HG02642 (cell line): ENCODE measurements at regions not wholly inside any gene's neighbourhood (a gene's known extent, or its start where the extent isn't known, plus 50 kb on each side); places are given as distances from the start of the nearest gene placed in this dataset.

Experiments
- ATAC-seq: cut with Tn5 transposase; IDR thresholded peaks from one replicate; pipeline ENCODE4 v1.9.1; 2021; ENCODE audit warnings: mild to moderate bottlenecking; ENCODE audit not compliant: unreplicated experiment, poor library complexity

- no peak for ATAC-seq
Observed at GRCh38 chr10:121025731-121026130, 174.6 kb downstream of the WDR11 start.

GRCh38 chr10:121027371-121027770 is 176.2 kb downstream of the WDR11 start:
- no peak for ATAC-seq

- ATAC-seq = no peak
Observed at GRCh38 chr10:121032460-121032859, 181.3 kb downstream of the WDR11 start.

GRCh38 chr10:121033366-121033765 is 182.2 kb downstream of the WDR11 start:
- ATAC-seq = no peak

- ATAC-seq = no peak
Observed at GRCh38 chr10:121036431-121036830, 185.3 kb downstream of the WDR11 start.

GRCh38 chr10:121041499-121041898 is 190.3 kb downstream of the WDR11 start:
- no peak for ATAC-seq

- ATAC-seq = no peak
Observed at GRCh38 chr10:121041906-121042305, 190.7 kb downstream of the WDR11 start.

GRCh38 chr10:121042342-121042741 is 191.2 kb downstream of the WDR11 start:
- ATAC-seq = no peak

- no peak for ATAC-seq
Observed at GRCh38 chr10:121043124-121043849, 192.1 kb downstream of the WDR11 start.

GRCh38 chr10:121048749-121049148 is 197.6 kb downstream of the WDR11 start:
- ATAC-seq = no peak

GRCh38 chr10:121049489-121049888 is 198.3 kb downstream of the WDR11 start:
- no peak for ATAC-seq

GRCh38 chr10:121049923-121050322 is 198.8 kb downstream of the WDR11 start:
- ATAC-seq = no peak

- no peak for ATAC-seq
Observed at GRCh38 chr10:121051171-121051570, 200.0 kb downstream of the WDR11 start.

GRCh38 chr10:121051696-121052279 is 200.6 kb downstream of the WDR11 start:
- ATAC-seq = no peak

- no peak for ATAC-seq
Observed at GRCh38 chr10:121053151-121053550, 202.0 kb downstream of the WDR11 start.

- ATAC-seq = no peak
Observed at GRCh38 chr10:121054874-121055273, 203.7 kb downstream of the WDR11 start.

GRCh38 chr10:121057269-121057668 is 206.1 kb downstream of the WDR11 start:
- no peak for ATAC-seq

- ATAC-seq = no peak
Observed at GRCh38 chr10:121058082-121058481, 206.9 kb downstream of the WDR11 start.

GRCh38 chr10:121059351-121059750 is 208.2 kb downstream of the WDR11 start:
- no peak for ATAC-seq

GRCh38 chr10:121062115-121062514 is 211.0 kb downstream of the WDR11 start:
- no peak for ATAC-seq

- ATAC-seq = no peak
Observed at GRCh38 chr10:121063744-121064143, 212.6 kb downstream of the WDR11 start.

- ATAC-seq = no peak
Observed at GRCh38 chr10:121064491-121064890, 213.3 kb downstream of the WDR11 start.
